Left lung (tissue), 4 donors: ENCODE measurements at regions not wholly inside any gene's neighbourhood (a gene's known extent, or its start where the extent isn't known, plus 50 kb on each side); places are given as distances from the start of the nearest gene placed in this dataset.

Experiments used
- ATAC-seq: fragments of 200-7000 bp; cut with Tn5 transposase; one replicate; pipeline ENCODE4 v1.9.1; 2020; ENCODE audit warnings: moderate library complexity
- DNase-seq, 4 donors: peaks; one replicate each; pipeline ENCODE4 v3.0.0-alpha.2; 2013 to 2020
- H3K27ac ChIP-seq, 2 donors: fragments of 200-600 bp; sonication (generic) in 1 of 2; one replicate each; pipeline versions ENCODE4 v1.5.0 to v1.8.0; 2020 to 2021
- H3K27me3 ChIP-seq, 2 donors: fragments of 200-600 bp; sonication (generic) in 1 of 2; one replicate each; pipeline versions ENCODE4 v1.5.0 to v1.8.0; 2020 to 2021
- H3K36me3 ChIP-seq, 2 donors: fragments of 200-600 bp; sonication (generic) in 1 of 2; one replicate each; pipeline versions ENCODE4 v1.5.0 to v1.8.0; 2020 to 2021
- H3K4me1 ChIP-seq, 2 donors: fragments of 200-600 bp; one replicate each; pipeline ENCODE4 v1.8.0; 2021
- H3K4me3 ChIP-seq, 2 donors: fragments of 200-600 bp; sonication (generic) in 1 of 2; one replicate each; pipeline versions ENCODE4 v1.5.0 to v1.8.0; 2020 to 2021; ENCODE audit warnings: mild to moderate bottlenecking in 1 of 2
- H3K9me3 ChIP-seq, 2 donors: fragments of 200-600 bp; sonication (generic) in 1 of 2; one replicate each; pipeline versions ENCODE4 v1.5.0 to v1.8.0; 2020 to 2021
- intact Hi-C, 2 donors: fragments of 100-400 bp; cut with DNase I; formaldehyde crosslinking; loops; one replicate each; pipeline versions ENCODE4 v1.11.2 to v1.14.2; 2022
- TF ChIP-seq, protein P1 (sequence below), 2 donors: fragments of 200-600 bp; sonication (generic) in 1 of 2; IDR thresholded peaks; one replicate each; pipeline versions ENCODE4 v1.5.0 to v1.8.0; 2021; ENCODE audit warnings: antibody characterized with exemption in 2 of 2
- donor health status: DM: no; HTN: yes; CAD: no.
- donor health status: DM: no; HTN: no; CAD: no.

GRCh38 chr11:27200779-27201453 is 160.3 kb downstream of the BBOX1 start:
- intact Hi-C loops = no loop called here
- H3K27ac ChIP-seq = no peak overlapping the region
- no peak for ATAC-seq
- no peak overlapping the region for H3K4me3 ChIP-seq
- TF ChIP-seq, protein P1, sequence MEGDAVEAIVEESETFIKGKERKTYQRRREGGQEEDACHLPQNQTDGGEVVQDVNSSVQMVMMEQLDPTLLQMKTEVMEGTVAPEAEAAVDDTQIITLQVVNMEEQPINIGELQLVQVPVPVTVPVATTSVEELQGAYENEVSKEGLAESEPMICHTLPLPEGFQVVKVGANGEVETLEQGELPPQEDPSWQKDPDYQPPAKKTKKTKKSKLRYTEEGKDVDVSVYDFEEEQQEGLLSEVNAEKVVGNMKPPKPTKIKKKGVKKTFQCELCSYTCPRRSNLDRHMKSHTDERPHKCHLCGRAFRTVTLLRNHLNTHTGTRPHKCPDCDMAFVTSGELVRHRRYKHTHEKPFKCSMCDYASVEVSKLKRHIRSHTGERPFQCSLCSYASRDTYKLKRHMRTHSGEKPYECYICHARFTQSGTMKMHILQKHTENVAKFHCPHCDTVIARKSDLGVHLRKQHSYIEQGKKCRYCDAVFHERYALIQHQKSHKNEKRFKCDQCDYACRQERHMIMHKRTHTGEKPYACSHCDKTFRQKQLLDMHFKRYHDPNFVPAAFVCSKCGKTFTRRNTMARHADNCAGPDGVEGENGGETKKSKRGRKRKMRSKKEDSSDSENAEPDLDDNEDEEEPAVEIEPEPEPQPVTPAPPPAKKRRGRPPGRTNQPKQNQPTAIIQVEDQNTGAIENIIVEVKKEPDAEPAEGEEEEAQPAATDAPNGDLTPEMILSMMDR (IDR thresholded peaks at IDR 0.05) = no peak
- no peak for DNase-seq
- H3K4me1 ChIP-seq = peaks cover 0 to 5% of the 10 kb centered on the region in 2 donors
- H3K9me3 ChIP-seq = no peaks in the 10 kb centered on the region
- H3K36me3 ChIP-seq = no peaks in the 10 kb centered on the region
- H3K27me3 ChIP-seq = peaks cover 0 to 5% of the 10 kb centered on the region in 2 donors

DNA sequence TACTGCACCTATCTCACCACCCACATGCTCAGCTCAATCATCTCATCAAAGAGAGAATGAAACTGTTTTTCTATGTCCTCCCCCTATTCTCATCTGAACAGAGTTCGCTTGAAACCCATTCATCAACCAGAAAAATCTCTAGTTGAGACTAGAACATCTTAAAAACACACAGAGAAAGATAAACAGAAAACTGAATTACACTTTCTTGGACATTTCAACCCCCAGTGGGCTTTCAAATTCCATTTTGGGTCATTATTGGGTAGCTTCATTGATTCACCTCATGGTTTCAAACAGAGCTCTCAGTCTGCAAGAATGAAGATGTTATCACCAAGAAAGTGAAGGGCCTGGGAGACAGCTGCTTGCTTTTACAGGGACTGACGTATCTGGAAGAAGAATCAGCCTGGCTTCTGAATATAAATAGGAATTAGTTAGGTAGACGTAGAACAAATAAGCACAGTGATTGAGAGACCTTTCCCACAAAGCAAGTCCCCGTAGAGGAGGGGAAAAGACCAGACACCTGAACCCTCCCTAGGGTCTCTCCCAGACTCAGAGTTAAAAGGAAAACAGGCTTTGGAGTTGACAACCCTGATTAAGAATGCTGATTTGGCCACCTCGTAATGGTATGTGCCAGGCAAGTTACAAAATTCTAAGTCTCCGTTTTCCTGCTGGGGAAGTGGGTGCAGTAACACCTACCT is 155.7 kb downstream of the BBOX1 start:
- Histone ChIP-seq H3K27me3 (peaks cover 9 to 24% of the 10 kb centered on the region in 2 donors), H3K9me3 (no peaks in the 10 kb centered on the region), H3K4me3 (no peak overlapping the region), H3K4me1 (peaks cover 0 to 1% of the 10 kb centered on the region in 2 donors), H3K36me3 (no peaks in the 10 kb centered on the region), H3K27ac (no peak overlapping the region)
- TF ChIP-seq, protein P1 (IDR thresholded peaks at IDR 0.05) = no peak
- ATAC-seq (no peak), DNase-seq (no peak)
- intact Hi-C loops = no loop called here

DNA sequence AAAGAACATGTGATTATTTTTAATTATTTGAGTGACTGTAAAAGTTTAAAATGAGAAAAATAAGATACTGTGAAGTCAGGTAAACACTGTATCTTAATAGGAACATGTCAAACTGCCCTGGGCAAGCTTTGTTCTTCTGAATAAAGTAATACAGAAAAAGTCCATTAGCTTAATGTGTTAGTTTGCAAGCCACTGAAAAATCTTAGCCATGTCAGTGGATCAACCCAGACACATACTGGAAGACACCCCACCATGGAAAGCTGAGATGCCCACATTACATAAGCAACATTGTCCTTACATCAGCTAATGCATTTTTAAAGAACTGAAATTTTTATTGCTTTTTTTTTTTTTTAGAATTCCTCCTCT is 155.2 kb downstream of the BBOX1 start:
- TF ChIP-seq, protein P1 (IDR thresholded peaks at IDR 0.05) = no peak
- Histone ChIP-seq H3K9me3 (no peaks in the 10 kb centered on the region), H3K27me3 (peaks cover 9 to 24% of the 10 kb centered on the region in 2 donors), H3K4me3 (no peak overlapping the region), H3K4me1 (no peaks in the 10 kb centered on the region), H3K27ac (no peak overlapping the region), H3K36me3 (no peaks in the 10 kb centered on the region)
- intact Hi-C loops = no loop called here
- ATAC-seq = no peak
- DNase-seq = no peak

DNA sequence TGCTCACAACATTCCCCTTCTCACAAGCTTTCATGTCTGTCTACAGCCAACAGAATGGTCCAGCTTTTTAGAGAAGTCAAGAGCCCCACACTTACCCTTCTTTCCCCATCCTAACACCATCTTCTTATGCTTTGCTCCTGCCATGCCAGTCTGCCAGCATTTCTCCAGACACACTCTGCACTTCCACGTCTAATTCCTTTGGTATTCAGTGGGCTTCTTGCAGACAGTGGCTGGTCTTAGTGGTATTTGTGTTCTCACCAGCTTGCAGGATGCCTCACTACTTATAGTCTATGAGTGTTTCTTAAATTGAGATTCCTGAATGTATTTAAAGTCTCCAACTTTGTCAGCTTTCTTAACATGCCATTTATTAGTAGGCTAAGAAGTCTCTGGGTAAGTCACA is 154.4 kb downstream of the BBOX1 start:
- ATAC-seq (no peak), DNase-seq (no peak)
- H3K36me3 ChIP-seq = no peaks in the 10 kb centered on the region
- intact Hi-C loops = no loop called here
- no peak overlapping the region for H3K27ac ChIP-seq
- TF ChIP-seq, protein P1 (IDR thresholded peaks at IDR 0.05) = no peak
- H3K9me3 ChIP-seq = no peaks in the 10 kb centered on the region
- H3K4me3 ChIP-seq = no peak overlapping the region
- no peaks in the 10 kb centered on the region for H3K4me1 ChIP-seq
- peaks cover 9 to 24% of the 10 kb centered on the region in 2 donors for H3K27me3 ChIP-seq

- TF ChIP-seq, protein P1 (IDR thresholded peaks at IDR 0.05) = no peak
These were observed 153.0 kb downstream of the BBOX1 start for GRCh38 chr11:27193434-27194225.

More at GRCh38 chr11:27193434-27194225, 153.0 kb downstream of the BBOX1 start:
- Histone ChIP-seq H3K36me3 (no peaks in the 10 kb centered on the region), H3K27me3 (peaks cover 9 to 32% of the 10 kb centered on the region in 2 donors), H3K4me1 (no peaks in the 10 kb centered on the region), H3K4me3 (no peak overlapping the region), H3K9me3 (no peaks in the 10 kb centered on the region), H3K27ac (no peak overlapping the region)
- ATAC-seq = no peak
- DNase-seq = no peak
- intact Hi-C loops = no loop called here
